Endodermal cell (in vitro differentiated cells): ENCODE measurements at regions not wholly inside any gene's neighbourhood (a gene's known extent, or its start where the extent isn't known, plus 50 kb on each side); places are given as distances from the start of the nearest gene placed in this dataset.

Experiments used
- DNase-seq: peaks from one replicate; pipeline ENCODE4 v3.0.0-alpha.2; 2017
- H3K27ac ChIP-seq: 2 replicates; pipeline ENCODE4 v1.5.1; 2013; ENCODE audit warnings: mild to moderate bottlenecking, low read depth, low read length, moderate library complexity
- H3K27me3 ChIP-seq: 2 replicates; pipeline ENCODE4 v1.6.1; 2013; ENCODE audit warnings: mild to moderate bottlenecking, low read length, moderate library complexity; ENCODE audit not compliant: insufficient read depth, control insufficient read depth, poor library complexity, severe bottlenecking
- H3K36me3 ChIP-seq: 2 replicates; pipeline ENCODE4 v1.7.0; 2013; ENCODE audit warnings: mild to moderate bottlenecking, low read length, moderate library complexity; ENCODE audit not compliant: control insufficient read depth, insufficient read depth
- H3K4me1 ChIP-seq: one replicate; pipeline ENCODE4 v1.7.0; 2013; ENCODE audit warnings: low read length; ENCODE audit not compliant: control insufficient read depth, insufficient read depth
- H3K4me3 ChIP-seq: 2 replicates; pipeline ENCODE4 v1.5.1; 2013; ENCODE audit warnings: mild to moderate bottlenecking, low read length, moderate library complexity
- H3K9ac ChIP-seq: 2 replicates; pipeline ENCODE4 v1.6.1; 2013; ENCODE audit warnings: mild to moderate bottlenecking, low read length, moderate library complexity; ENCODE audit not compliant: poor library complexity, severe bottlenecking; ENCODE audit errors: extremely low read depth
- H3K9me3 ChIP-seq: 2 replicates; pipeline ENCODE4 v1.6.1; 2013; ENCODE audit warnings: mild to moderate bottlenecking, low read length, moderate library complexity; ENCODE audit not compliant: control insufficient read depth
- H3K27ac Mint-ChIP-seq: 2 replicates; pipeline ENCODE4 v1.8.0; 2020; ENCODE audit warnings: mixed read lengths
- H3K27me3 Mint-ChIP-seq: 2 replicates; pipeline ENCODE4 v1.8.0; 2021; ENCODE audit warnings: mild to moderate bottlenecking, mixed read lengths; ENCODE audit not compliant: insufficient read depth
- H3K36me3 Mint-ChIP-seq: 2 replicates; pipeline ENCODE4 v1.8.0; 2020; ENCODE audit warnings: low read depth, mixed read lengths
- H3K4me1 Mint-ChIP-seq: 2 replicates; pipeline ENCODE4 v1.8.0; 2020; ENCODE audit warnings: mixed read lengths
- H3K4me3 Mint-ChIP-seq: 2 replicates; pipeline ENCODE4 v1.8.0; 2020; ENCODE audit warnings: mild to moderate bottlenecking, moderate library complexity, mixed read lengths
- H3K9me3 Mint-ChIP-seq: 2 replicates; pipeline ENCODE4 v1.8.0; 2020; ENCODE audit warnings: mild to moderate bottlenecking, mixed read lengths
- CTCF ChIP-seq: fragments of 200-600 bp; sonication (generic); conservative IDR thresholded peaks from 2 replicates; pipeline ENCODE4 v1.5.0; 2021; ENCODE audit warnings: antibody characterized with exemption, mild to moderate bottlenecking
- WGBS, 2 experiments: methylation state at CpG; one replicate each; pipeline versions ENCODE4 v1.1.5 to v1.1.7; 2013; ENCODE audit warnings: missing lambda C conversion rate in 2 of 2, mixed read lengths in 1 of 2; ENCODE audit not compliant: insufficient coverage in 1 of 2, insufficient read length in 1 of 2; 5-methylcytosine and 5-hydroxymethylcytosine counted together

GRCh38 chr20:39289316-39289715 lies 327.2 kb downstream of the DHX35 start:
- Histone ChIP-seq H3K4me3 (no peak overlapping the region), H3K9me3 (peaks cover 15% of the 10 kb centered on the region), H3K36me3 (no peaks in the 10 kb centered on the region), H3K9ac (no peak overlapping the region), H3K27ac (no peak overlapping the region), H3K4me1 (no peaks in the 10 kb centered on the region), H3K27me3 (no peaks in the 10 kb centered on the region)
- DNase-seq: peak; percentile 78
- no peaks in the 10 kb centered on the region for H3K27me3 Mint-ChIP-seq
- peaks cover 11% of the 10 kb centered on the region for H3K4me1 Mint-ChIP-seq
- TF ChIP-seq CTCF: peak; percentile 76
- peaks cover 3% of the 10 kb centered on the region for H3K36me3 Mint-ChIP-seq
- no peak overlapping the region for H3K27ac Mint-ChIP-seq
- WGBS, 2 experiments: 61 to 80% methylated on average over 2 of the region's 2 CpGs
- no peak overlapping the region for H3K4me3 Mint-ChIP-seq
- peaks cover 30% of the 10 kb centered on the region for H3K9me3 Mint-ChIP-seq

GRCh38 chr20:39283464-39283863 lies 321.3 kb downstream of the DHX35 start:
- TF ChIP-seq CTCF: peak; percentile 62
- Histone ChIP-seq H3K9ac (no peak overlapping the region), H3K27me3 (no peaks in the 10 kb centered on the region), H3K4me3 (no peak overlapping the region), H3K36me3 (no peaks in the 10 kb centered on the region), H3K27ac (no peak overlapping the region), H3K9me3 (peaks cover 14% of the 10 kb centered on the region), H3K4me1 (no peaks in the 10 kb centered on the region)
- no peak overlapping the region for H3K4me3 Mint-ChIP-seq
- peaks cover 13% of the 10 kb centered on the region for H3K4me1 Mint-ChIP-seq
- 63 to 86% methylated on average over 4 of the region's 4 CpGs for WGBS, 2 experiments
- peaks cover 3% of the 10 kb centered on the region for H3K36me3 Mint-ChIP-seq
- peaks cover 17% of the 10 kb centered on the region for H3K27me3 Mint-ChIP-seq
- no peak for DNase-seq
- no peak overlapping the region for H3K27ac Mint-ChIP-seq
- peaks cover 19% of the 10 kb centered on the region for H3K9me3 Mint-ChIP-seq

- H3K9me3 Mint-ChIP-seq: peaks cover 10% of the 10 kb centered on the region
- 27 to 40% methylated on average over 6 to 10 of the region's 10 CpGs for WGBS, 2 experiments
- Histone ChIP-seq H3K4me3 (no peak overlapping the region), H3K9me3 (peaks cover 6% of the 10 kb centered on the region), H3K27ac (no peak overlapping the region), H3K27me3 (no peaks in the 10 kb centered on the region), H3K4me1 (no peaks in the 10 kb centered on the region), H3K36me3 (no peaks in the 10 kb centered on the region), H3K9ac (no peak overlapping the region)
- H3K27me3 Mint-ChIP-seq: peaks cover 17% of the 10 kb centered on the region
- H3K27ac Mint-ChIP-seq: no peak overlapping the region
- peaks cover 13% of the 10 kb centered on the region for H3K4me1 Mint-ChIP-seq
- no peaks in the 10 kb centered on the region for H3K36me3 Mint-ChIP-seq
- no peak overlapping the region for H3K4me3 Mint-ChIP-seq
- TF ChIP-seq CTCF: no peak
- peak; percentile 89 for DNase-seq
These were observed 320.5 kb downstream of the DHX35 start for GRCh38 chr20:39282619-39283092.
